ENCODE measurements at regions not wholly inside any gene's neighbourhood (a gene's known extent, or its start where the extent isn't known, plus 50 kb on each side); places are given as distances from the start of the nearest gene placed in this dataset.

- no peak overlapping the region for H4K8ac ChIP-seq (replicated peaks; ENCODE audit: insufficient read length, low read depth, low read length)
- no peaks in the 10 kb centered on the region for H3K36me3 Mint-ChIP-seq (ENCODE audit: insufficient read depth in 1 of 3, low read depth in 3 of 3)
- no peaks in the 10 kb centered on the region for H3K79me1 ChIP-seq (ENCODE audit: insufficient read depth, low read depth, low read length, poor library complexity, severe bottlenecking)
- H2AFZ ChIP-seq (ENCODE audit: low read length) = no peak overlapping the region
- H3K79me2 ChIP-seq (ENCODE audit: insufficient read depth, low read length) = no peaks in the 10 kb centered on the region
- no peak overlapping the region for H3K14ac ChIP-seq (ENCODE audit: insufficient read depth, low read length)
- H3T11ph ChIP-seq (ENCODE audit: low read length) = no peak overlapping the region
- H4K20me1 ChIP-seq (ENCODE audit: control insufficient read depth, insufficient read depth, insufficient read length) = no peaks in the 10 kb centered on the region
- no peaks in the 10 kb centered on the region for H3K27me3 ChIP-seq (ENCODE audit: insufficient read depth, low read length)
- H3K23ac ChIP-seq (ENCODE audit: insufficient read length, low read depth, low read length) = no peak overlapping the region
- H3K4ac ChIP-seq (ENCODE audit: low read depth, low read length) = no peak overlapping the region
- H2BK120ac ChIP-seq (ENCODE audit: low read depth, low read length, poor library complexity, severe bottlenecking) = no peak overlapping the region
- H2AK5ac ChIP-seq (ENCODE audit: insufficient read length, low read length) = no peak overlapping the region
- H3K9me3 Mint-ChIP-seq = no peaks in the 10 kb centered on the region
- WGBS (ENCODE audit: extremely low coverage, insufficient read length, low lambda C conversion rate) = no CpG with 5 or more reads among the region's 3 CpGs
- no peak overlapping the region for H2BK5ac ChIP-seq (ENCODE audit: insufficient read length, low read length)
- H4K5ac ChIP-seq (ENCODE audit: insufficient read length, low read depth, low read length) = no peak overlapping the region
- H3K27me3 Mint-ChIP-seq (ENCODE audit: low read depth) = no peaks in the 10 kb centered on the region
- H3K9ac ChIP-seq (ENCODE audit: extremely low read depth, insufficient read length, low read length) = no peak overlapping the region
- H3K4me3 Mint-ChIP-seq = no peak overlapping the region
- no peaks in the 10 kb centered on the region for H3K4me1 ChIP-seq (ENCODE audit: insufficient read depth, low read length)
- no peak overlapping the region for H3K18ac ChIP-seq (ENCODE audit: insufficient read length, low read depth, low read length)
- no peaks in the 10 kb centered on the region for H3K23me2 ChIP-seq (ENCODE audit: insufficient read length, low read depth, low read length, poor library complexity, severe bottlenecking)
- H4K91ac ChIP-seq (ENCODE audit: insufficient read length, low read depth, low read length) = no peak overlapping the region
- H2BK15ac ChIP-seq (ENCODE audit: low read depth, low read length) = no peak overlapping the region
- H3K9me3 ChIP-seq (ENCODE audit: control insufficient read depth, low read depth, low read length) = no peaks in the 10 kb centered on the region
- no peak for DNase-seq
- H3K27ac ChIP-seq (ENCODE audit: insufficient read length, low read depth, low read length) = no peak overlapping the region
- H2BK12ac ChIP-seq (ENCODE audit: insufficient read length, low read depth, low read length) = no peak overlapping the region
- no peak overlapping the region for H3K56ac ChIP-seq (ENCODE audit: insufficient read length, low read depth, low read length)
- no peak for TF ChIP-seq CTCF (conservative IDR thresholded peaks at IDR 0.05)
- H3K4me2 ChIP-seq (ENCODE audit: insufficient read depth, insufficient read length, low read length) = no peak overlapping the region
- H3K4me1 Mint-ChIP-seq = peaks cover 16 to 18% of the 10 kb centered on the region in 2 experiments
- no peak overlapping the region for H3K27ac Mint-ChIP-seq
- H2BK20ac ChIP-seq (ENCODE audit: low read depth, low read length, poor library complexity, severe bottlenecking) = no peak overlapping the region
Measured at GRCh38 chr12:67202678-67203012, 66.5 kb upstream of the CAND1 start.
